GM21529 (cell line): ENCODE measurements at regions not wholly inside any gene's neighbourhood (a gene's known extent, or its start where the extent isn't known, plus 50 kb on each side); places are given as distances from the start of the nearest gene placed in this dataset.

ENCODE experiments used
- ATAC-seq: cut with Tn5 transposase; IDR thresholded peaks from one replicate; pipeline ENCODE4 v1.9.1; 2021; ENCODE audit not compliant: unreplicated experiment

DNA sequence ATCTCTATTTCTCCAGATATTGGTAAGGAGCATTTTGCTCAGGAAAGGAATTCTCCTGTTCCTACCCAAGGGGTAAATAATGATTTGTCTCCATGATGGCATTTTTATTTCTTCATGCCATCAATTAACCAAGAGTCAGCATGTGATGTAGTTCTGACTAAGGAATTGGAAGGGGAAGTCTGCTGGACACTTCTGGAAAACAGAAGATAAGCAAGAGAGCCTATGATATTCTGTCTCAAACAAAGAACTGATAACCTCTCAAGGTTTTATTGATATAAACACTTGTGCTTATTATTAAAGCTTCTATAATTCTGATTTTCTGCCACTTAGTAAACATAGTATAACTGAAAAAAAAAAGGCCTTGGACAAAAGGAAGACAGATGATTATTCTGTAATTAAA, 673.0 kb upstream of the CHORDC1 start:
- ATAC-seq = no peak

DNA sequence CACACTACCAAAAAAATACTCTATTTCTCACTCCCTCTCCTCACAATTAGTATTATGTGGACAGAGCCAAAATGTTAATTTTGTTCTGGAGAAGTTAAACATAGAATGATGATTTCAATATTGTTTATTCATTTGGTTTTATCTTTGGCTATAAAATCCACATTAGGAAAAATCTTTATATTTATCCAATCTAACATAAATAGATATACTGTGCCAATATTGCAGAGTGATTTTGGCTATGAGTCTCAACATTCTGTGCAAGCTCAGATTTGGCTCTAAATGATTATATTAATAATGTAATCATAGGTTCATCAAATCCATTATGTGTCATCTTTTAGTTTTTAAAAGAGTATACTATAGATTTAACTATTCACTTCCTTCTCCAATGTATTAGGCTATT, 667.5 kb upstream of the CHORDC1 start:
- ATAC-seq = no peak

DNA sequence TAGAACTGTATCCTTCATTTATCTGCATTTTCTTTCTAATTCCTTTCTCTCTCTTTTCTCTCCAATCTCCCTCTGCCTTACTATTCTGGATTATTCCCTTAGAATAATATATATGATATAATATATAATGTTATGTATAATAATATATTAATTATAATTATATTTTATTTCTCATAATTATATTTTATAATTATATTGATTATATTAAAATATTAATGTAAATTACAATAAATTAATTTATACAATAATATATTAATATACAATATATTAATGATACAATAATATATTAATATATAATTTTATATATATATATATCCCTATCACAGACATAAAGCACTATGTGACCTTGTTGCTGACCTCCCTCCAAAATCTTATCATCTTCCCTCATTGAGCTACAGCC, 661.3 kb upstream of the CHORDC1 start:
- ATAC-seq = no peak

GRCh38 chr11:90874986-90875385, 652.1 kb upstream of the CHORDC1 start:
- ATAC-seq = no peak

DNA sequence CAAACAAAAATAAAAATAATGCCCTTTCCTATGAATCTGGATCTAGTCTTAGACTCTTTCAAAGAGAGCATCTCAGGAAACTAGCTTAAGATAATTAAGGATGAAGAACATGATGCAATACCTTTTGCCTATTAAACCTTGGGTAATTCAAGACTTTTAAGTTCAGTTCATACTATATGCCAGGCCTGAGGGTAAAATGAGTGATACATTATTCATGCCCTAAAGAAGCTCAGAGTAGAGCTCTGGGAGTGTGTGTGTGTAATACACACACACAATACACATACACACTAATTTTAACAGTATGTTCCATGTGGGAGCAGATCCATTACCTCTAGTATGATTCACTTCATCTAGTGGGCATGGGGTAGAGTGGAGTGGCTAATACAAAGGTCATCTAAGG, 651.4 kb upstream of the CHORDC1 start:
- ATAC-seq = no peak

DNA sequence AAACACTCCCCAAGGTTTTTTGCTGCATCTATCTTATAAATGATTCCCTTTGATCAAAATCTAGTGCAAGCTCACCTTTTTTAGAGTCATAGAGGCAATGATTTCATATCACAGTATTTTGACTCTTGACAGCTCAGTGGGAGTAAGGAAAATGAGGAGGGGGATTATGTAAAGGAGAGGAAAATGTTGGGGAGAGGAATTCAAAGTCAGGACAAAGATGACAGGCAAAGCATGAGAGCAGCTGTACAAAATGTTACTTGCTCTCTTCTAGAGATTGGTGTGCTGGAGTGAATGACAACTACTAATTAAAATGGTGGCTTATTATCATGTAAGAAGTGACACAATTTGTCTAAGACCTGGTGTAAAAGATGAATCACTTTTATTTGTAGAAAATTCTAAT, 644.6 kb upstream of the CHORDC1 start:
- no peak for ATAC-seq

DNA sequence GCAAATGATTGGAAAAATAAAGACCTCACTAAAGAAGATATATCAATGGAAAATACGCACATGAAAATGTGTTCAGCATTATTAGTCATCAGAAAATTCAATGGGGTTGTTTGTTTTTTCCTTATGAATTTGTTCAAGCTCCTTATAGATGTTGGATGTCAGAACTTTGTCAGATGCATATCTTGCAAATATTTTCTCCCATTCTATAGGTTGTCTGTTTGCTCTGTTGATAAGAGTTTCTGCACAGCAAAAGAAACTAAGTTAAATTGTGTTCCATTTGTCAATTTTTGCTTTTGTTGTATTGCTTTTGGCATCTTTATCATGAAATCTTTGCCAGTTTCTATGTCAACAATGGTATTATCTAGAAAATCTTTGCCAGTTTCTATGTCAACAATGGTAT, 633.9 kb upstream of the CHORDC1 start:
- ATAC-seq = no peak

- ATAC-seq = no peak
Measured at GRCh38 chr11:90855531-90855930, 632.7 kb upstream of the CHORDC1 start.

GRCh38 chr11:90851196-90851595, 628.3 kb upstream of the CHORDC1 start:
- ATAC-seq = no peak

DNA sequence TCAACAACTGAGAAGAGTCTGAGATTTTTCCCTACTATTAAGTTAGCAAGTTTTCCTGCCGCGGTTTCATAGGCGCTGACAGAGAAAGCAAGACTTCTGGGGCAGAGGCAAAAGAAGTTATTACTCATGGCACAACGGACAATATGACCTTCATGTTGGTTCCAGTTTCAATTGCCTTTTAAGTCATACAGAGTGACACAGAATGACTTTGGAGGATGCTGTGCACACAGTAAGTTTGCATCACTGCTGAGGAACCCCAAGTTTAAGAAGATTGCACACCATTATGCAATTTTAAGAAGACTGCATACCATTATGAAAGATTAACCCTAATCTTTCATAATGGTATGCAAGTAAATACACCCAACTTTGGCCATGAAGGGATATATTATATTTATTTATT, 626.5 kb upstream of the CHORDC1 start:
- ATAC-seq = no peak

DNA sequence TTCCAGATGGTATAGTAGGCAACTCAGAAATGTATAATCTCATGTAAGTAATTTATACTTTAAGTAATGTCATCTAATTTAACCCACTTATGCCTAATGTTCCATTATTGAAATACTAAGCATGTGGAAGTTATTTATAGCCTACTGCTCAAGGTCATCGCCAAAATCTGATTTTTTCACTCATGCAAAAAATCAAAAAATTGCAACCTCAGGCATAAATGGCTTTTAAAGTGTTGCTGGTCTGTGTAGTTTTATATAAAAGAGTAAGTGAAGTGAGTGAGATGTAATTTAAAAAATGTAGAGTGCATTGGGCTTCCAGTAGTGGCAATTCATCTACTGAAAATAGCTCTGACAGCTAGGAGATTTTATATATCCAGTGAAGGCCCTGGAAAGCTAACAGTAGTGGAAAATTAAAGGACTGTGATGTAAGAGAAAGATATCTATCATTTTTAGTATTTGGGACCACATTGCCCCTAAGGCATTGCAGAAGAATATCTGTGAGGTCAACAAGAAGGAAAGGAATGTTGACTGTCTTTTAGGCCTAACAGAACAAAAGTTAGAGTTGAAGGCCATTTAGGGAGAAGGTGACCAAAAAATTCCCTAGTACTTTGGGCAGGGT, 624.5 kb upstream of the CHORDC1 start:
- ATAC-seq = no peak

- no peak for ATAC-seq
Measured at GRCh38 chr11:90846628-90847027, 623.8 kb upstream of the CHORDC1 start.

GRCh38 chr11:90845799-90846198, 623.0 kb upstream of the CHORDC1 start:
- ATAC-seq = no peak

- no peak for ATAC-seq
Measured at GRCh38 chr11:90845126-90845525, 622.3 kb upstream of the CHORDC1 start.

GRCh38 chr11:90844041-90844440, 621.2 kb upstream of the CHORDC1 start:
- no peak for ATAC-seq

GRCh38 chr11:90842681-90843080, 619.8 kb upstream of the CHORDC1 start:
- ATAC-seq = no peak

DNA sequence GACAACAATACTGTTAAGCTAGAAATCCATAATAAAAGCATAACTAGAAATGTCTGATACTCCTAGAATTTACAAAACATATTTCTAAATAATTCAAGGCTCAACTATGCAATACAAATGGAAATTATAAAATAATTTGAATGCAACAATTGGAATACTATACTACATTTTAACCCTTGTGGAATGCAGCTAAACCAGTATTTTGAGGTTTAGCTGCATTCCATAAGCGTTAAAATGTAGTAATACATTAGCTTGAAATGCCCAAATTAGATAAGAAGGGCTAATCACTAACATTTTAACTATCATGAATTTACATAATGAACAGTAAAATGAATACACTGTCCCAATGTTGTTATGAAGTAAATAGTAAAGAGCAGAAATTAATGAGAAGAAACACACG, 617.2 kb upstream of the CHORDC1 start:
- ATAC-seq = no peak

GRCh38 chr11:90836031-90836430, 613.2 kb upstream of the CHORDC1 start:
- ATAC-seq = no peak

DNA sequence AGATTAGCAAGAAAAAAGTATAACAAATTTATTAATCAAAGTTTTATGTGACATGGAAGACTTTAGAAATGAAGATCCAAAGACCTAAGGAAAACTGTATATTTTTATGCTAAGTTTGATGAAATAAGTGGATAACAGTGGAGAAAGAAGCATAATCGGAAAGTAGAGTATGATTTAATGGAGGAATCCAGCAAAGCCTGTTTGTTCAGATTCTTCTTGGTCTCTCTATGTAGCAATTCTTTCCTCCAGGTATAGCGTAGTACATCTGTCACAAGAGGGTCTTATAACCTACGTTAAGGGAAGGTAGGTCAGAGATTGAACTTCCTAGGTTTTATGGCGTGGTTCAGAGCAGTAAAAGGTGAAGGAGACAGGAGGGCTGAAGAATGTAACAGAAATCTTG, 600.6 kb upstream of the CHORDC1 start:
- ATAC-seq = no peak

GRCh38 chr11:90822996-90823395, 600.1 kb upstream of the CHORDC1 start:
- no peak for ATAC-seq

DNA sequence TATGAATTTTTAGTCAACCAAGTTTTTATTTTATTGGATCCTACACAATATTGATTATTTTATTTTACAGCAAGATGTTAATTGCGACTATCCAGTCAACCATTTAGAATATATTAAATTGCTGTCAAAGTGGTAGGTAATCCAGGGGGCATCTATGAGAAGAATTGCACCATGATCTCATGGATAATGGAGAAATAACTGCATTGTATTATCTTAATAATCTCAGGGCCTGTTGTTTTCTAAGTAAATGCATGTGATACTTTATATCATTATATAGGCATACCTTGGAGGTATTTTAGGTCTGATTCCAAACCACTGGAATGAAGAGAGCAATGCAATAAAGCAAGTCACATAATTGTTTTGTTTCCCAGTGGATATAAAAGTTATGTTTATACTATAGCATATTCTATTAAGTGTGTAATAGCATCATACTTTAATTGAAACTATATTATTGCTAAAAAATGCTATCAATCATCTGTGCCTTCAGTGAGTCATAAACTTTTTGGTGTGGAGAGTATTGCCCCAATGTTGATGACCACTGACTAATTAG, 595.4 kb upstream of the CHORDC1 start:
- no peak for ATAC-seq

GRCh38 chr11:90809581-90809980, 586.7 kb upstream of the CHORDC1 start:
- no peak for ATAC-seq

DNA sequence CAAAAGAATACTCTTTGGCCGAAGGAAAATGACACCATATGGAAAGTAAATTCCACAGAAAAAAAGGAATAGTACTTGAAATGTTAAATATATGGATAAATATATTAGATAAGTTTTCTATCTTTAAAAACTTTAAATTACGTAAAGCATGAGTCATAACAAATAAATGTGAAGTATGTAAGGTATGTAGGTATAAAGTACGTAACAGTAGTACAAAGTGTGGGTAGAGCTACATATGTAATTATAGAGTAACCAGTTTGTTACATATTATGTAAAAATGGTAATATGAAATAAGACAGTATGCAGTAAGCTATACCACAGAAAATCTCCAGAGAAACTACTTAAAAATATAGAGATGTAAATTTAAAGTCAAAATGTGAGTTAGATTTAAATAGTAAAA, 582.3 kb upstream of the CHORDC1 start:
- no peak for ATAC-seq
